CD4-positive, alpha-beta T cell treated with Interleukin-6 for 4 hours (primary cell): ENCODE measurements at regions not wholly inside any gene's neighbourhood (a gene's known extent, or its start where the extent isn't known, plus 50 kb on each side); places are given as distances from the start of the nearest gene placed in this dataset.

Source experiments
- DNase-seq: peaks from one replicate; pipeline ENCODE4 v3.0.0-alpha.2; 2020; ENCODE audit warnings: mixed read lengths

- DNase-seq, result no peak
Measured at GRCh38 chr2:204441316-204441715, 104.0 kb upstream of the PARD3B start.

GRCh38 chr2:204445149-204445548 lies 100.1 kb upstream of the PARD3B start:
- DNase-seq, result no peak

- no peak for DNase-seq
Measured at GRCh38 chr2:204447722-204448121, 97.6 kb upstream of the PARD3B start.

- DNase-seq, result no peak
Measured at GRCh38 chr2:204449977-204450376, 95.3 kb upstream of the PARD3B start.

- DNase-seq, result no peak
Measured at GRCh38 chr2:204451766-204452165, 93.5 kb upstream of the PARD3B start.

- DNase-seq, result no peak
Measured at GRCh38 chr2:204452464-204453023, 92.7 kb upstream of the PARD3B start.

- DNase-seq, result no peak
Measured at GRCh38 chr2:204453730-204454167, 91.5 kb upstream of the PARD3B start.

GRCh38 chr2:204454672-204455380 lies 90.4 kb upstream of the PARD3B start:
- no peak for DNase-seq

GRCh38 chr2:204468746-204469429 lies 76.4 kb upstream of the PARD3B start:
- DNase-seq, result no peak

- DNase-seq, result no peak
Measured at GRCh38 chr2:204470178-204470620, 75.1 kb upstream of the PARD3B start.

- no peak for DNase-seq
Measured at GRCh38 chr2:204470621-204471196, 74.6 kb upstream of the PARD3B start.

- no peak for DNase-seq
Measured at GRCh38 chr2:204472375-204472774, 72.9 kb upstream of the PARD3B start.

- no peak for DNase-seq
Measured at GRCh38 chr2:204473224-204473623, 72.1 kb upstream of the PARD3B start.

- DNase-seq, result no peak
Measured at GRCh38 chr2:204475399-204475798, 69.9 kb upstream of the PARD3B start.

GRCh38 chr2:204477358-204477950 lies 67.8 kb upstream of the PARD3B start:
- no peak for DNase-seq

GRCh38 chr2:204479557-204479956 lies 65.7 kb upstream of the PARD3B start:
- no peak for DNase-seq

GRCh38 chr2:204480676-204481075 lies 64.6 kb upstream of the PARD3B start:
- DNase-seq, result no peak

GRCh38 chr2:204483608-204484081 lies 61.6 kb upstream of the PARD3B start:
- no peak for DNase-seq

- DNase-seq, result no peak
Measured at GRCh38 chr2:204486321-204486720, 59.0 kb upstream of the PARD3B start.

GRCh38 chr2:204486805-204487204 lies 58.5 kb upstream of the PARD3B start:
- no peak for DNase-seq

GRCh38 chr2:204487447-204488229 lies 57.6 kb upstream of the PARD3B start:
- no peak for DNase-seq

- DNase-seq, result no peak
Measured at GRCh38 chr2:204491528-204491927, 53.7 kb upstream of the PARD3B start.
